HepG2 (cell line): ENCODE measurements at regions not wholly inside any gene's neighbourhood (a gene's known extent, or its start where the extent isn't known, plus 50 kb on each side); places are given as distances from the start of the nearest gene placed in this dataset.

Source experiments
- ATAC-seq: fragments of 200-7000 bp; cut with Tn5 transposase; 3 replicates; pipeline ENCODE4 v1.9.1; 2020; ENCODE audit warnings: mild to moderate bottlenecking, moderate library complexity
- BruUV-seq: library from RNA; stranded (reverse); fragments of 400-500 nt; replicated peaks from 2 replicates; lab custom pipeline; 2021; lab: Mats Ljungman, UMichigan
- CTCF ChIA-PET: fragments of 300-600 bp; formaldehyde crosslinking; extraction: SDS; loops from one replicate; lab custom pipeline; 2021; ENCODE audit warnings: low total read pairs, inconsistent platforms, low intra/inter-chr PET ratio; lab: Yijun Ruan, JAX
- POLR2A ChIA-PET: fragments of 350-600 bp; sonication (Branson Sonifier 250); formaldehyde crosslinking; loops from one replicate; lab custom pipeline; 2020; ENCODE audit warnings: antibody characterized with exemption, inconsistent platforms; lab: Yijun Ruan, JAX
- DNase-seq: peaks from one replicate; pipeline ENCODE4 v3.0.0-alpha.2; 2015; ENCODE audit warnings: low spot score
- FAIRE-seq: peaks from 3 replicates; lab custom pipeline; 2011; peaks lifted over from hg19 to GRCh38; lab: Jason Lieb, UNC
- H2AFZ ChIP-seq: one replicate; pipeline ENCODE4 v1.6.1; 2011; ENCODE audit warnings: low read length, inconsistent platforms
- H3K27ac ChIP-seq: fragments of 300-600 bp; 3 replicates; pipeline ENCODE4 v1.8.0; 2011; ENCODE audit warnings: mixed run types, mild to moderate bottlenecking, mixed read lengths, low read length, inconsistent platforms; ENCODE audit not compliant: insufficient read depth; ENCODE audit errors: extremely low read length
- H3K27me3 ChIP-seq, 2 experiments: fragments of 200-600 bp in 1 of 2; 2 replicates in 1 of 2; 3 replicates in 1 of 2; pipeline versions ENCODE4 v1.6.0 to v1.8.0; 2011; ENCODE audit warnings: low read length in 2 of 2, mild to moderate bottlenecking in 2 of 2, moderate library complexity in 2 of 2, inconsistent platforms in 1 of 2; ENCODE audit not compliant: insufficient read depth in 2 of 2, control insufficient read depth in 1 of 2
- H3K36me3 ChIP-seq, 2 experiments: fragments of 200-600 bp in 1 of 2; replicated peaks in 1 of 2; 2 replicates in 1 of 2; 3 replicates in 1 of 2; pipeline versions ENCODE4 v1.5.1 to v1.8.0; 2011; ENCODE audit warnings: low read length in 2 of 2, inconsistent platforms in 1 of 2; ENCODE audit not compliant: insufficient read depth in 2 of 2, control insufficient read depth in 1 of 2
- H3K4me1 ChIP-seq: 2 replicates; pipeline ENCODE4 v1.5.1; 2012; ENCODE audit warnings: low read length, inconsistent platforms; ENCODE audit not compliant: insufficient read depth
- H3K4me2 ChIP-seq: 2 replicates; pipeline ENCODE4 v1.6.0; 2011; ENCODE audit warnings: low read depth, low read length, inconsistent platforms
- H3K4me3 ChIP-seq, 3 experiments: fragments of 200-600 bp in 1 of 3; sonication (generic), shearing (Covaris generic) in 1 of 3; replicated peaks in 1 of 3; 2 replicates each; pipeline ENCODE4 v1.5.1; 2011 to 2016; ENCODE audit warnings: low read length in 3 of 3, inconsistent platforms in 2 of 3, low read depth in 2 of 3, mild to moderate bottlenecking in 2 of 3, control low read depth in 1 of 3, mixed read lengths in 1 of 3; ENCODE audit not compliant: insufficient read depth in 1 of 3
- H3K79me2 ChIP-seq: one replicate; pipeline ENCODE4 v1.6.1; 2011; ENCODE audit warnings: low read length, inconsistent platforms; ENCODE audit not compliant: insufficient read depth
- H3K9ac ChIP-seq: 2 replicates; pipeline ENCODE4 v1.6.0; 2011; ENCODE audit warnings: mild to moderate bottlenecking, low read depth, low read length, inconsistent platforms; ENCODE audit not compliant: insufficient read depth
- H3K9me3 ChIP-seq: 2 replicates; pipeline ENCODE4 v1.5.1; 2012; ENCODE audit warnings: mild to moderate bottlenecking, low read length
- H4K20me1 ChIP-seq: 2 replicates; pipeline ENCODE4 v1.6.0; 2011; ENCODE audit warnings: inconsistent platforms, mild to moderate bottlenecking, low read length, moderate library complexity; ENCODE audit not compliant: insufficient read depth
- BCLAF1 ChIP-seq: fragments of 450-650 bp; IDR thresholded peaks from 2 replicates; pipeline ENCODE4 v1.6.1; 2017; ENCODE audit warnings: mild to moderate bottlenecking
- ELF1 ChIP-seq: sonication (generic); formaldehyde crosslinking; IDR thresholded peaks from 2 replicates; pipeline ENCODE4 v1.4.0; 2020; ENCODE audit warnings: missing genetic modification reagents
- MBD4 ChIP-seq: IDR thresholded peaks from 2 replicates; pipeline ENCODE4 v1.6.1; 2012; ENCODE audit warnings: low read length, inconsistent platforms, borderline replicate concordance
- NFKB2 ChIP-seq: sonication (generic); formaldehyde crosslinking; IDR thresholded peaks from 2 replicates; pipeline ENCODE4 v1.4.0; 2020; ENCODE audit warnings: missing genetic modification reagents, borderline replicate concordance
- RARG ChIP-seq: sonication (generic); formaldehyde crosslinking; IDR thresholded peaks from 2 replicates; pipeline ENCODE4 v1.4.0; 2020; ENCODE audit warnings: low read depth, mild to moderate bottlenecking, missing genetic modification reagents
- ZFP1 ChIP-seq: IDR thresholded peaks from 2 replicates; pipeline ENCODE4 v1.6.1; 2016
- ZNF101 ChIP-seq: sonication (generic); formaldehyde crosslinking; IDR thresholded peaks from 2 replicates; pipeline ENCODE4 v1.4.0; 2020; ENCODE audit warnings: mild to moderate bottlenecking, low read depth, missing genetic modification reagents, borderline replicate concordance
- ZNF318 ChIP-seq: sonication (generic); formaldehyde crosslinking; IDR thresholded peaks from 2 replicates; pipeline ENCODE4 v1.4.0; 2020; ENCODE audit warnings: mild to moderate bottlenecking, missing genetic modification reagents
- ZNF512B ChIP-seq: sonication (generic); formaldehyde crosslinking; IDR thresholded peaks from 2 replicates; pipeline ENCODE4 v1.5.1; 2020; ENCODE audit warnings: missing genetic modification reagents, mild to moderate bottlenecking, borderline replicate concordance
- ZNF572 ChIP-seq: sonication (generic); formaldehyde crosslinking; IDR thresholded peaks from 2 replicates; pipeline ENCODE4 v1.5.1; 2020; ENCODE audit warnings: mild to moderate bottlenecking, missing genetic modification reagents
- WGBS: methylation state at CpG from one replicate; pipeline ENCODE4 v1.1.6; 2017; ENCODE audit warnings: low lambda C conversion rate; 5-methylcytosine and 5-hydroxymethylcytosine counted together
- in situ Hi-C: cut with HindIII; loops from 2 replicates; pipeline ENCODE4 v1.10.0; 2017; ENCODE audit warnings: low pct_unique_long_range_greater_than_20kb; ENCODE audit not compliant: extremely low pct_ligation_motif_present
- intact Hi-C: fragments of 100-400 bp; cut with micrococcal nuclease; formaldehyde crosslinking; loops from one replicate; pipeline ENCODE4 v1.10.0; 2022; ENCODE audit not compliant: unreplicated experiment

- Histone ChIP-seq H2AFZ (no peak overlapping the region), H3K27me3 (no peaks in the 10 kb centered on the region), H4K20me1 (no peaks in the 10 kb centered on the region), H3K4me2 (no peak overlapping the region), H3K4me3 (no peak overlapping the region), H3K79me2 (no peaks in the 10 kb centered on the region), H3K36me3 (no peaks in the 10 kb centered on the region), H3K27ac (no peak overlapping the region), H3K9ac (no peak overlapping the region), H3K9me3 (peaks cover 18% of the 10 kb centered on the region), H3K4me1 (no peaks in the 10 kb centered on the region)
- no peak for ATAC-seq
- BruUV-seq, result no TSS peak
- FAIRE-seq, result no peak
- no peak for DNase-seq
- intact Hi-C loops, result no loop called here
- POLR2A ChIA-PET, result no interaction called here
- 11% methylated on average over 1 of the region's 2 CpGs for WGBS
- TF ChIP-seq ZFP1 (CRISPR knock-in tag), result no peak
- no peak for TF ChIP-seq NFKB2 (CRISPR knock-in tag)
- no peak for TF ChIP-seq BCLAF1
- no peak for TF ChIP-seq RARG (CRISPR knock-in tag)
- no peak for TF ChIP-seq ZNF512B (CRISPR knock-in tag)
- TF ChIP-seq MBD4, result no peak
- no peak for TF ChIP-seq ZNF572 (CRISPR knock-in tag)
- TF ChIP-seq ZNF318 (CRISPR knock-in tag), result no peak
- TF ChIP-seq ZNF101, result no peak
- no peak for TF ChIP-seq ELF1 (CRISPR knock-in tag)
- CTCF ChIA-PET, result no interaction called here
- in situ Hi-C loops, result no loop called here
These were observed 996.9 kb upstream of the GRIA3 start for GRCh38 chrX:122187069-122187713.
